Ovary (tissue), 3 donors: ENCODE measurements at regions not wholly inside any gene's neighbourhood (a gene's known extent, or its start where the extent isn't known, plus 50 kb on each side); places are given as distances from the start of the nearest gene placed in this dataset.

Experiments
- CTCF ChIP-seq, 3 donors: fragments of 450-650 bp in 2 of 3; fragments of 200-600 bp in 1 of 3; IDR thresholded peaks; one replicate each; pipeline versions ENCODE4 v1.5.1 to v1.8.0; 2016 to 2022; ENCODE audit warnings: antibody characterized with exemption in 3 of 3, mild to moderate bottlenecking in 1 of 3
- EP300 ChIP-seq: sonication (generic); formaldehyde crosslinking; IDR thresholded peaks from one replicate; pipeline ENCODE4 v1.6.1; 2017; ENCODE audit warnings: antibody characterized with exemption
- donor health status: DM: no; HTN: no; CAD: no.

- TF ChIP-seq CTCF (IDR thresholded peaks at IDR 0.05) (no peak), EP300 (no peak)
Observed at GRCh38 chr10:35822316-35822715, 180.2 kb upstream of the FZD8 start.
